AG04450 (cell line): ENCODE measurements at regions not wholly inside any gene's neighbourhood (a gene's known extent, or its start where the extent isn't known, plus 50 kb on each side); places are given as distances from the start of the nearest gene placed in this dataset. TPM values are rescaled to one million over a fixed set of nuclear protein-coding genes. Genes with fewer than 3 reads are reported as not detected.

Experiments
- CTCF ChIA-PET: fragments of 300-600, 350-600 bp; formaldehyde crosslinking; extraction: SDS; loops from one replicate; lab custom pipeline; 2022; ENCODE audit warnings: antibody characterized with exemption, inconsistent platforms; lab: Charles Lee
- POLR2A ChIA-PET: fragments of 350-600 bp; formaldehyde crosslinking; extraction: SDS; loops from one replicate; lab custom pipeline; 2021; ENCODE audit warnings: antibody characterized with exemption, inconsistent platforms; lab: Yijun Ruan, JAX
- DNase-seq: peaks from one replicate; pipeline ENCODE4 v3.0.0-alpha.2; 2011; ENCODE audit warnings: low read depth, low spot score
- H3K27ac ChIP-seq: one replicate; pipeline ENCODE4 v1.5.1; 2012; ENCODE audit warnings: low read depth, low read length, control low read depth
- H3K27me3 ChIP-seq: one replicate; pipeline ENCODE4 v1.6.0; 2012; ENCODE audit warnings: low read length; ENCODE audit not compliant: control insufficient read depth, insufficient read depth
- H3K4me3 ChIP-seq: 2 replicates; pipeline ENCODE4 v1.5.1; 2011; ENCODE audit warnings: mild to moderate bottlenecking, low read depth, low read length, control low read depth
- H3K9me3 ChIP-seq: 2 replicates; pipeline ENCODE4 v1.5.1; 2012; ENCODE audit warnings: low read length; ENCODE audit not compliant: control insufficient read depth, insufficient read depth
- CTCF ChIP-seq: IDR thresholded peaks from 2 replicates; pipeline ENCODE4 v1.5.1; 2011; ENCODE audit warnings: low read depth, low read length, control low read depth, inconsistent platforms
- small RNA-seq: library from RNA; depleted of rRNA; stranded (forward); fragments of <200 nt; gene quantifications from one replicate; pipeline ENCODE3, GENCODE V24; 2012; ENCODE audit warnings: low read depth; ENCODE audit not compliant: insufficient read length

DNA sequence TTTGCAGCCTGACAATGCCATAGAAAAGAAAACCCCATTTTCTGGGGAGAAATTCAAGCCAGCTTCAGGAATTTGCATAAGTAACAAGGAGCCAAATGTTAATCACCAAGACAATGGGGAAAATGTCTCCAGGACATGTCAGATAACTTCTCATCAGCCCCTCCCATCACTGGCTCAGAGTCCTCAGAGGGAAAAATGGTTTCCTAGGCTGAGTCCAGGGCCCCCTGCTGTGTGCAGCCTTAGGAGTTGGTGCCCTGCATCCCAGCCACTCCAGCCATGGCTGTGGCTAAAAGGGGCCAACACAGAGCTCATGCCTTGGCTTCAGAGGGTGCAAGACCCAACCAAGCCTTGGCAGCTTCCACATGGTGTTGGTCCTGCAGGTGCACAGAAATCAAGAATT, 63.7 kb upstream of the FANCL start:
- CTCF ChIA-PET = no interaction called here
- no peak for DNase-seq
- POLR2A ChIA-PET = no interaction called here
- H3K4me3 ChIP-seq = no peak overlapping the region
- no peak for TF ChIP-seq CTCF
- H3K27me3 ChIP-seq = no peaks in the 10 kb centered on the region
- no peak overlapping the region for H3K27ac ChIP-seq
- no peaks in the 10 kb centered on the region for H3K9me3 ChIP-seq

DNA sequence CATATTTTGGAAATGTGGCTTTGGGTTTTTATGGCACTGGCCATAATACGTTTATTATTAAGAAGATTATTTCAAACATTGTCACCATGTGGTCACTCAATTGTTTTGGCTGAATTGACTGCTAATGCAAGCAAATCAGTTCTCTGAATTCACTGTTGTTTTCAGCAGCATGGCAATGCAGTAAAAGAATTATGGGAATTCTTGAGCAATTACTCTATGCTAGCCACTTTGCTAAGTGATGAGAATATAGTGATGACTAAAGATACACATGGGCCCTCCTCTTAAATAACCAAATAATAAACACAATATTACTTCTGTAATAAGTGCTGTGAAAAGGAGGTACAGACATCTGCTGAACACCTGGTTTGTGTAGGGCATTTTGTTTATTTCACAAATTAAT, 58.0 kb upstream of the FANCL start:
- Histone ChIP-seq H3K27me3 (no peaks in the 10 kb centered on the region), H3K9me3 (no peaks in the 10 kb centered on the region), H3K27ac (no peak overlapping the region), H3K4me3 (no peak overlapping the region)
- TF ChIP-seq CTCF = no peak
- DNase-seq = no peak
- CTCF ChIA-PET = interaction anchor here (0.6 kb wide), 1 partner anchor 304 kb away, joined by 3 read pairs; no protein-coding TSS in a partner anchor
- POLR2A ChIA-PET = no interaction called here

GRCh38 chr2:58293056-58293455, 51.9 kb upstream of the FANCL start:
- H3K9me3 ChIP-seq = no peaks in the 10 kb centered on the region
- H3K27me3 ChIP-seq = no peaks in the 10 kb centered on the region
- no peak overlapping the region for H3K4me3 ChIP-seq
- no peak overlapping the region for H3K27ac ChIP-seq
- ChIA-PET POLR2A (no interaction called here), CTCF (no interaction called here)
- no peak for TF ChIP-seq CTCF
- DNase-seq = no peak

GRCh38 chr2:58291726-58292438, 50.8 kb upstream of the FANCL start:
- TF ChIP-seq CTCF = no peak
- H3K4me3 ChIP-seq = no peak overlapping the region
- no peaks in the 10 kb centered on the region for H3K9me3 ChIP-seq
- ChIA-PET POLR2A (no interaction called here), CTCF (interaction anchor here (0.6 kb wide), 1 partner anchor 8 kb away, joined by 3 read pairs; no protein-coding TSS in a partner anchor)
- no peaks in the 10 kb centered on the region for H3K27me3 ChIP-seq
- DNase-seq = no peak
- no peak overlapping the region for H3K27ac ChIP-seq

Small RNA genes lying in the stretch of these regions (small RNA-seq; reads per million reads assigned to genes)
- gene AC007179.3 (not detected), gene MIR4432 (not detected), gene RNA5SP94 (not detected), gene RNU1-32P (not detected), gene RNU6-508P (not detected)
